ENCODE measurements at regions not wholly inside any gene's neighbourhood (a gene's known extent, or its start where the extent isn't known, plus 50 kb on each side); places are given as distances from the start of the nearest gene placed in this dataset.

- Histone ChIP-seq H3K36me3 (ENCODE audit: control insufficient read depth, insufficient read depth, low read length) (no peaks in the 10 kb centered on the region), H3K4me1 (no peaks in the 10 kb centered on the region), H3K79me2 (no peaks in the 10 kb centered on the region), H3K4me2 (ENCODE audit: low read length) (no peak overlapping the region), H3K9me3 (ENCODE audit: control insufficient read depth, low read length) (no peaks in the 10 kb centered on the region), H3K4me3 (ENCODE audit: low read depth, low read length) (no peak overlapping the region), H3K27me3 (ENCODE audit: control insufficient read depth, insufficient read depth, low read length) (no peaks in the 10 kb centered on the region), H3K9ac (no peak overlapping the region), H2AFZ (no peak overlapping the region), H3K27ac (no peak overlapping the region)
- TF ChIP-seq, protein P1, sequence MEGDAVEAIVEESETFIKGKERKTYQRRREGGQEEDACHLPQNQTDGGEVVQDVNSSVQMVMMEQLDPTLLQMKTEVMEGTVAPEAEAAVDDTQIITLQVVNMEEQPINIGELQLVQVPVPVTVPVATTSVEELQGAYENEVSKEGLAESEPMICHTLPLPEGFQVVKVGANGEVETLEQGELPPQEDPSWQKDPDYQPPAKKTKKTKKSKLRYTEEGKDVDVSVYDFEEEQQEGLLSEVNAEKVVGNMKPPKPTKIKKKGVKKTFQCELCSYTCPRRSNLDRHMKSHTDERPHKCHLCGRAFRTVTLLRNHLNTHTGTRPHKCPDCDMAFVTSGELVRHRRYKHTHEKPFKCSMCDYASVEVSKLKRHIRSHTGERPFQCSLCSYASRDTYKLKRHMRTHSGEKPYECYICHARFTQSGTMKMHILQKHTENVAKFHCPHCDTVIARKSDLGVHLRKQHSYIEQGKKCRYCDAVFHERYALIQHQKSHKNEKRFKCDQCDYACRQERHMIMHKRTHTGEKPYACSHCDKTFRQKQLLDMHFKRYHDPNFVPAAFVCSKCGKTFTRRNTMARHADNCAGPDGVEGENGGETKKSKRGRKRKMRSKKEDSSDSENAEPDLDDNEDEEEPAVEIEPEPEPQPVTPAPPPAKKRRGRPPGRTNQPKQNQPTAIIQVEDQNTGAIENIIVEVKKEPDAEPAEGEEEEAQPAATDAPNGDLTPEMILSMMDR (IDR thresholded peaks at IDR 0.05) = no peak
These were observed 204.2 kb downstream of the EMX2 start for GRCh38 chr10:117746541-117747448.

GRCh38 chr10:117747636-117748035 is 205.1 kb downstream of the EMX2 start:
- Histone ChIP-seq H3K4me2 (ENCODE audit: low read length) (no peak overlapping the region), H3K9me3 (ENCODE audit: control insufficient read depth, low read length) (no peaks in the 10 kb centered on the region), H3K27me3 (ENCODE audit: control insufficient read depth, insufficient read depth, low read length) (no peaks in the 10 kb centered on the region), H3K4me1 (no peaks in the 10 kb centered on the region), H3K4me3 (ENCODE audit: low read depth, low read length) (no peak overlapping the region), H3K36me3 (ENCODE audit: control insufficient read depth, insufficient read depth, low read length) (no peaks in the 10 kb centered on the region), H3K79me2 (no peaks in the 10 kb centered on the region), H3K27ac (no peak overlapping the region), H3K9ac (no peak overlapping the region), H2AFZ (no peak overlapping the region)
- TF ChIP-seq, protein P1 (IDR thresholded peaks at IDR 0.05) = no peak

DNA sequence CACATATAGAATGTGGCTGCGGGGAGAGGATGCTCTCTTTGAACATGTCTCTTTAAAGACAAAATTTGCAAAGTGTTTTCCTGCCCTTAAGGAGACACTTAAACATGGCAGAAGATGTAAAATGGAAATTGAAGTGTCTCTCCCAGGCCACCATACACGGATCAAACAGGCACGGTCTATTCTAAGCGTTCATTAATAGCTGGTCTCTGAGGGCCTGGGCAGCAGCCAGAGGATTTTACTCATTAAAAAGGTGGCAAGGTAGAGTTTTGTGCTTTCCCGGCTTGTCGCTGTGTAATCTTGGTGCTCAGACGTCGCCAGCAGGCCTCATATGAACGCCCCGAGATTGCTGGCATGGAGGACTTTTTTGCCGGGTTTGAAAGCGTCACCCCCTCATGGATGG is 205.5 kb downstream of the EMX2 start:
- no peaks in the 10 kb centered on the region for H3K9me3 ChIP-seq (ENCODE audit: control insufficient read depth, low read length)
- H3K27me3 ChIP-seq (ENCODE audit: control insufficient read depth, insufficient read depth, low read length) = no peaks in the 10 kb centered on the region
- TF ChIP-seq, protein P1 (IDR thresholded peaks at IDR 0.05) = no peak
- no peak overlapping the region for H3K4me3 ChIP-seq (ENCODE audit: low read depth, low read length)
- H3K79me2 ChIP-seq = no peaks in the 10 kb centered on the region
- no peak overlapping the region for H2AFZ ChIP-seq
- H3K4me1 ChIP-seq = no peaks in the 10 kb centered on the region
- no peak overlapping the region for H3K27ac ChIP-seq
- no peaks in the 10 kb centered on the region for H3K36me3 ChIP-seq (ENCODE audit: control insufficient read depth, insufficient read depth, low read length)
- H3K4me2 ChIP-seq (ENCODE audit: low read length) = no peak overlapping the region
- H3K9ac ChIP-seq = no peak overlapping the region

DNA sequence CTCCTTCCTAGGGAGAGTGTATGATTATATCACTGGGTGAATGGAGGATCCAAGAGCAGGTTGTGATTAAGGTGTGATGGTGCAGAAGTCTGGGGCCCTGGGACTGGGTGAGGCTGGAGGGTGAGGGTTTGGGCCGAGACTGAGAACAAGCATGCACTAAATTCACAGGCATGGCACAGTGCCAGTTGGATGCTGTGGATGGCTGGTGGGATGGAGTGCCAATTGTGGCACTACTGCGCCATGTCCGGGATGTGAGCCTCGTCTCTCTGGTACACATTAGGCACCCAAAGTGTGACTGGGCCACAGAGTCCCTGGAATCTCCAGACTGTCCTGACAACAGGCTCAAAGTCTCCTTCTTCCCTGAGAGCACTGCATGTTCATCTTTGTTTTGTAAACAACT is 208.1 kb downstream of the EMX2 start:
- H3K27me3 ChIP-seq (ENCODE audit: control insufficient read depth, insufficient read depth, low read length) = no peaks in the 10 kb centered on the region
- no peaks in the 10 kb centered on the region for H3K4me1 ChIP-seq
- no peaks in the 10 kb centered on the region for H3K79me2 ChIP-seq
- no peaks in the 10 kb centered on the region for H3K9me3 ChIP-seq (ENCODE audit: control insufficient read depth, low read length)
- TF ChIP-seq, protein P1 (IDR thresholded peaks at IDR 0.05) = no peak
- H3K4me2 ChIP-seq (ENCODE audit: low read length) = no peak overlapping the region
- H3K27ac ChIP-seq = no peak overlapping the region
- H3K36me3 ChIP-seq (ENCODE audit: control insufficient read depth, insufficient read depth, low read length) = no peaks in the 10 kb centered on the region
- H3K9ac ChIP-seq = no peak overlapping the region
- no peak overlapping the region for H2AFZ ChIP-seq
- H3K4me3 ChIP-seq (ENCODE audit: low read depth, low read length) = no peak overlapping the region

DNA sequence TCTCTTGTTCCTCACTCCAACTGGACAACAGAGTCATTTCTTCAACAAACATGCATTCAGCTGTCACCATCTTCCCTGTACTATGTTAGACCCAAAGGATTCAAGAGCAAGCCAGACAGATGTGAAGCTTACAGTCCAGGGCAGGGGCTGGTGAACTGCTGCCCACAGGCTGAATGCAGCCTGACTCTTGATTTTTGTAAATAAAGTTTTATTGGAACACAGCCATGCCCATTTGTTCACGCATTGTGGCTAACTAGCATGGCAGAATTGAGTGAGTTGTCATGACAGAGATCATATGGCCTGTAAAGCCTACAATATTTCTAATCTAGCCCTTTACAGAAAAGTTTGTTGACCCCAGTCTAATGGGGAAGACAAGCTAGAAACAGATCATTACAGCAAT is 208.7 kb downstream of the EMX2 start:
- no peak overlapping the region for H3K9ac ChIP-seq
- H3K4me3 ChIP-seq (ENCODE audit: low read depth, low read length) = no peak overlapping the region
- no peaks in the 10 kb centered on the region for H3K4me1 ChIP-seq
- H3K36me3 ChIP-seq (ENCODE audit: control insufficient read depth, insufficient read depth, low read length) = no peaks in the 10 kb centered on the region
- H3K4me2 ChIP-seq (ENCODE audit: low read length) = no peak overlapping the region
- TF ChIP-seq, protein P1 (IDR thresholded peaks at IDR 0.05) = no peak
- no peaks in the 10 kb centered on the region for H3K9me3 ChIP-seq (ENCODE audit: control insufficient read depth, low read length)
- no peaks in the 10 kb centered on the region for H3K79me2 ChIP-seq
- H3K27ac ChIP-seq = no peak overlapping the region
- no peak overlapping the region for H2AFZ ChIP-seq
- no peaks in the 10 kb centered on the region for H3K27me3 ChIP-seq (ENCODE audit: control insufficient read depth, insufficient read depth, low read length)

Data from parathyroid adenoma (tissue), 2 donors.